Kasumi-1 (cell line): ENCODE measurements at regions not wholly inside any gene's neighbourhood (a gene's known extent, or its start where the extent isn't known, plus 50 kb on each side); places are given as distances from the start of the nearest gene placed in this dataset.
"Not testable (repeated sequence)": the region's sequence is repeated elsewhere in the genome, so short reads cannot be mapped to it uniquely, and the experiment has no call there.

Experiments
- DNase-seq, 2 experiments: peaks; one replicate each; lab custom pipeline; 2025; lab: John Stamatoyannopoulos, UW

- DNase-seq = no peak
These were observed 367.5 kb upstream of the CTSO start for GRCh38 chr4:156321203-156321602.

DNA sequence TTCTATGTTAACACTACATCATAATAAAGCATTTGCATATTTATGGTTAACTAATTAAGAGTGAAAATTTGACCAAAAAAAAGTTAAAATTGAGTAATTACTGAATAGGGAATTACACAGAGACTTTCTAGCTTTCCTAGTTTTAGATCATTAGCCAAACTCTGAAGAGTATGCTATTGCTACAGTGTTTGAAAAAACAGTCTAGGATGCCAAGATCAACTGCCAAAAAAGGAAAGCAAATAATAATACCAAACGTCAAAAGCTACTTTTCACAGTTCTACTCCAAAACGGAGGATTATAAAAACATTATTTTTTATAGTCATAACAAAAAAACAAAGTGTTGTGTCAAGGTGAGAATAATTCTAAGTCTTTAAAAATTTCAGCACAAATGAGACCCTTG, 359.8 kb upstream of the CTSO start:
- DNase-seq = no peak

- DNase-seq = peak; percentile 16 to 22
These were observed 358.7 kb upstream of the CTSO start for GRCh38 chr4:156312261-156312847.

GRCh38 chr4:156309031-156309430, 355.4 kb upstream of the CTSO start:
- DNase-seq = no peak

- no peak for DNase-seq
These were observed 350.0 kb upstream of the CTSO start for GRCh38 chr4:156303708-156304107.

DNA sequence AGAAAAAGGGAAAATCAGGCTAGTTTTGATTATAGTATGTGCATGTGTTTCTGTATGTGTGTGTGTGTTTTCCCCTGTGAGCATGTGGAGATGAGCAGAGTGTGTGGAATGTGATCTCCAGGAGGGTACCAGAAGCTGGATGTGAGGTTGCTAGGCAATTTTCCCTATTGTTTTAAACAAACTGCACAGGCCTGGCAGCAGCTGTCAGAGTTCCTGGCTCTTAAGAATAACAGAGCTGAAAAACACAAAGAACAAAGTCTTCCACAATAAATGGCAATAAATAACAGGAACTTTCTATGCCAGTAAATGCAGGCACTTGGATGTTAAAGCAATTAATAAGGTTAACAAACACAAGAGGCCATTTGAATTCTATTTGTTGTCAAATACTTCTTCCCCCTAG, 344.6 kb upstream of the CTSO start:
- DNase-seq = no peak

GRCh38 chr4:156295676-156296195, 342.1 kb upstream of the CTSO start:
- DNase-seq = no peak

DNA sequence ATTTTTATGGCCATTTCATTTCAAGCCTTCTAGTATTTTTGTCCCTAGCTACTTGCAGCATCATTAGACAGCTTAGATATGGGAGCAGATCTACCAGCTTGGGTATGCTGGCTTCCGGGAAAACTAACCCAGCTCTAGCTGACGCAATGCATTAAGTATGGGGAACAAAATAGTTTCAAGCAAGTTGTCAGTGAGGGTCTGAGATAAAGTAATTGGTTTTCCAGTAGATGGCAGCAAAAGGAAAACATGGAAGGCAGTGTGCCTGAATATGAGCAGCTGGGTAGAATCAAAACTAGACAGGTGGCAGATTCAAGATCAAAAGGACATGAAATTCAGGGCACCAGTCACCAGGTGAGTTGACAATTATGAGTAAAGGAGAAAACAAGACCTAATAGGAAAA, 340.9 kb upstream of the CTSO start:
- DNase-seq = peak; percentile 47 to 72

DNA sequence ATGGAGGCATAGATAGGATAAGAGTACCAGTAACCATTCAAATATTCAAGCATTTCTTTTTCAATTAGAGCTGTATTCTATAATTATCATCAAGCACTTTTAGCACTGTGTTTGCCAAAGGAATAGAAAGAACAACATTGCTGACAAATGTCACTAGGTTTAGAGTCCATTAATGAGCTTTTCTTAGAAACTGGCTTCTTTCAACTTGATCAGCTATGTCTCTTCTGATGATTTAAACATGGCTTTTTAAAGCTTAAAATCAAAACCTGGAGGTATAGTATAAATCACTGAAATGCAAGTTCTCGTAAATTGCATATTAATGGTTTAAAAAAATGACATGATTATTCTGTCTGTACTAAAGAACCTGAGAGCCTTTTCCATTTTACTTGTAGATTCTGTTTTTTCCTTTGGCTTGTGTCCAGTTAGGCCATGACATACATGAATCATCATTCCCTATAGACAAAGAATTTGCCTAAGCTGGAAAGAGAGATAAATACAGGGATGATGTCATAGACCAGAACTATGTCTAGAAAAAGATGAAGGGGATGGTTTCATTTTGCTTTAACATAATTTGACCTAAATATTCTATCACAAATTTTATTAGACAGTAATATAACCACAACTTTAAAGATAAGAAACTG, 340.1 kb upstream of the CTSO start:
- no peak for DNase-seq

- DNase-seq = no peak
These were observed 337.7 kb upstream of the CTSO start for GRCh38 chr4:156291317-156291716.

DNA sequence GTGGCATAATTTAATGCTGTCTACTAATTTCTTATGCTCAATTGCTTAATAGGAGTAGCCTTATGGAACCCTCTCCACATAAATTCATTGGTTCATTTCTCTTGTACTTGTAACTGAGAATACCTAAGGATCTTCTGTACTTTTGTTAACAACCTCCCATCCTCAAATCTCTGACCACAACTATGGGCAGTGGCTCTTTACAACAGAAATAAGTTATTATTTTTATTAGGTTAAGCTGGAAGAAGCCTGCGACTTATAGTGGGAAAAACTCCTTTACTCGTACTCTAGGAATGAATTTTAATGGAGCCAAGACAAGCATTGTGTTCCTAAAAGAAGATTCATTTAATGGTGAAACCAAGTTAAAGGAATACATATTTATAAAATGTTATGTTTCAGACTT, 337.1 kb upstream of the CTSO start:
- DNase-seq = no peak

DNA sequence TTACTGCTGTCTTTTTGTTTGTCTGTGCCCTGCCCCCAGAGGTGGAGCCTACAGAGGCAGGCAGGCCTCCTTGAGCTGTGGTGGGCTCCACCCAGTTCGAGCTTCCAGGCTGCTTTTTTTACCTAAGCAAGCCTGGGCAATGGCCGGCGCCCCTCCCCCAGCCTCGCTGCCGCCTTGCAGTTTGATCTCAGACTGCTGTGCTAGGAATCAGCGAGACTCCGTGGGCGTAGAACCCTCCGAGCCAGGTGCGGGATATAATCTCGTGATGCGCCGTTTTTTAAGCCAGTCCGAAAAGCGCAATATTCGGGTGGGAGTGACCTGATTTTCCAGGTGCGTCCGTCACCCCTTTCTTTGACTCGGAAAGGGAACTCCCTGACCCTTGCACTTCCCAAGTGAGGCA, 336.4 kb upstream of the CTSO start:
- not testable (repeated sequence) for DNase-seq

DNA sequence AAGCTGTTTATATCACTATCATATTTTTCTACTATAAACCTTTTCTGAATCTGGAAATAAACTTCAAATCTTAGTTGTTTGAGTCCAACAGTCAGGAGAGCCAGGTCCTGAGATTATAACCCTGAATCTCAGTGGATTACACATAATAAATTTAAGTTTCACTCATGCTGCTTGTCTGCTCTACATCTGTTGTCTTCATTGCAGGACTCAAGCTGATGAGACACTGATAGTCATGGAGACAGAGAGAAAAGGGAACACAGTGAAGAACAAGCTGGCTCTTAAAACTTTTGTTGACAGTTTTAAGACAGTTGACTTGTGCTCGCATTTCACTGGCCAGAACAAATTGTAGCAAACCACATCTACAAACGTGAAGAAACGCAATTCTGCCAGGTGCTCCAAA, 327.0 kb upstream of the CTSO start:
- DNase-seq = no peak

DNA sequence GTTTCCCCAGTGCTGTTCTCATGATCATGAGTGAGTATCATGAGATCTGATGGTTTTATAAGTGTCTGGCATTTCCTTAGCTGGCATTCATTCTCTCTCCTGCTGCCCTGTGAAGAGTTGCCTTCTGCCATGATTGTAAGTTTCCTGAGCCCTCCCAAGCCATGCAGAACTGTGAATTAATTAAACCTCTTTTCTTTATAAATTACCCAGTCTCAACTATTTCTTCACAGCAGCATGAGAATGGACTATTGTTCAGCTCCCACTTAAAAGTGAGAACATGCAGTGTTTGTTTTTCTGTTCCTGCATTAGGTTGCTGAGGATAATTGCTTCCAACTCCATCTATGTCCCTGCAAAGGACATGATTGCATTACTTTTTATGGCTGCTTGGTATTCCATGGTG, 311.7 kb upstream of the CTSO start:
- no peak for DNase-seq

DNA sequence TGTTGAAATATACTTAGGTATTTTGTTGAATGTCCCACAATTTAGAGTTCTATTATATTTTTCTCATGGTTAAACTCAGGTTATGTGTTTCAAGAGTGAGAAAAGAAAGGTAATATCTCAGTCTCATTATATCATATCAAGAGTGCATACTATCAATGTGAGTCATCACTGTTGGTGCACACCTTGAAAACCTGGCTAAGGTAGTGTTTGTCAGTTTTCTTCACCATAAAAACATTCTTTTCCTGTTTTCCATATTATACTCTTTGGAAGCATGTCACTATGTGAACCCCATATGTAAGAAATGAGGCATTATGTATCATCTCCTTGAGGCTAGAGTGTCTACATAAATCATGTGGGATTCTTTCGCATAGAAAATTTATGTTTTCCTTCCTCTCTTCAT, 307.6 kb upstream of the CTSO start:
- no peak for DNase-seq

DNA sequence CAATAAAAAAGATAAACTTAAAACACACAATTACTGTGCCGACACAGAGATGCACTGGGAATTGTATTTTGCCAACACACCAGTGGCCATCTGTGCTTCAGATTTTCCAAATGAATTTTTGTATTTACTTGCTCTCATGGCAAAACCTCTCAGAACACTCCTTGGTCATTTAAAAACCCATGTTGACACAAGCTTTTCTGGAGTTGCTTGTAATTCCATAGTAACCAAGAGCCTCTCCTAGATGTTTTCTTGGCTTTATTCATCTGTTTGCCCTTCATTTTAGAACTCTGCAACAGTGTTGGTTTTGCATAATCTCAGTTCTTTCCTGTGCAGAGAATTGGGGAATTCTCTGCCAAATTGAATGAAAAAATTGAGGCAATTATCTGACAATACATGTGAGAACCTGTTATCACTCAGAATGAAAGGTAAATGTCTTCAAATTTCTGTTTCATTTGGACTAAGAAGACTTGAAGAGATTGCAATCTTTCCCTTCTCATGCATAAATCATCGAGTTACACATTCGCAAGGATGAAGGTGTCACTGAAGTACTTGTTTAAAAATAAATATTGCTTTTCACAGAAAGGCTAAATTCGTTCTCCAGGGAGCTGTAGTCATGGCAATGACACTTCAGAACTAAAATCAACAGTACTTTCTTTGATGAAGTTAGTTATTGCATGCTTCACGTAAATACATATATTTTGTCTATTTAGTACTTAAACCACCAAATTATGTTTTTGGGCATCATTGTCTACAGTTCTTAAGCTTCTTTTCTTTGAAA, 301.8 kb upstream of the CTSO start:
- DNase-seq = no peak

- DNase-seq = no peak
These were observed 298.8 kb upstream of the CTSO start for GRCh38 chr4:156252358-156252921.

DNA sequence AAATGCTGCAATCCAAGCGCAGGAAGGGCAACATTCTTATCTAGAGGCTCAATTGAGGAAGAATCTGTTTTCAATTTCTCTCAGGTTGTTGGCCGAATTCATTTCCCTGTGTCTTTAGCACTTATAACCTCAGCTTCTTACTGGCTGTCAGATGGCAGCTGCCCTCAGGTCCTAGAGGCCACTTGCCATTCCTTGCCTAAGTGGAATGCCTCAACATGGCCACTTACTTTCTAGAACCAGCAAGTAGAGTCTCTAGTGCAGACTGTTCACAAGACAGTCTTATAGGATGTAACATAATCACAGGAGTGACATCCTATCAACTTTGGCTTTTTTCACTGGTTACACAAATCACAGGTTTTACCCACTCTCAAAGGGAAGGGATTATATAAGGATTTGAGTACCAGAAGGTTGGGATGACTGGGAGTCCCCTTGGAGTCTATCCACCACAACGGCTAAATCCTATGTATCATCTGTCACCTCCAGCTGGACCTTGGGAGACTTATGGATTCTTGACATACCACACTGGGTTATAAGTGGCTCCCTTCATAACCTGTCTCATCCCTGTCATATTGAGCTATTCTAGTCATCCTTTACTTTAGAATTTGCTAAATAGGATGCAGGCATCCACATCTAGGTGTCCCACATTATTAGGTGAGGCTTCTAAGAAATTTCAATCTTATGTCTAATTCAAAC, 297.9 kb upstream of the CTSO start:
- DNase-seq = no peak

- no peak for DNase-seq
These were observed 295.3 kb upstream of the CTSO start for GRCh38 chr4:156248917-156249316.

DNA sequence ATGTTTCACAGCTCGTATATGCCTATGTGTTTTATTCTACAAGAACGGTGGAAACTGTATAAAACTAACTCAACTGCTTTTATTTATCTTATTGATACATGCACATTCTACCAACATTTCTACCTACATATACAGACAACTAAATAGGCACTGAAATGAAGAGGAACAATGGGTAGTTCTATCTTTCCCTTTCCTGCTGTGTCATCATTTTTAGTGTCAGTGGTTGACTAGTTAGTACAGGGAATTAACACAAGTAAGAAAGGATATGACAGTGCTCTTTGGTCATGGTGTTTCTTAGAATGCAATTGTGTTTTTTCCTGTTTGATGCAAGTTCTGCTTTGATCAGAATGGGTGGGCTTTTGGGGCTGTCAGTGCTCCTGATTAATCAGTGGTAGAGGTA, 293.8 kb upstream of the CTSO start:
- DNase-seq = no peak

GRCh38 chr4:156243015-156243414, 289.3 kb upstream of the CTSO start:
- DNase-seq = no peak

DNA sequence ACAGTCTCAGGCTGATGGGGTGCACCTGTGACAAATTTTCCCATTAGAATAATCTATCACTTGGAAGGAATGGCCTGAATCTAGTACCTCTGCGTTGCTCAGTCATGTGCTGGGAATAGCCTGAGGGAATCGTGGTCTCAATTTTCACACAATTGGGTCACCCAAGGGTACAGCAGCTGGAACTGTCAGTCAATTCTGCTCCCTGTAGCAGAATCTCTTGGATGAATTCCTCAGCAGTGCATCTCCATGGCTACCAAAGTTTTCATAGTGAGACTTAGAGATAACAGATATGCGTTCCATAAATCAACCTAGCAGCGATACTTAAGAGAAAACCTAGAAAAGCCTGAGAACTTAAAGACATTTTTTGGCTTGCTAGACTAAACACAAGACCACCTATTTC, 288.7 kb upstream of the CTSO start:
- DNase-seq = no peak
